ENCODE measurements at regions not wholly inside any gene's neighbourhood (a gene's known extent, or its start where the extent isn't known, plus 50 kb on each side); places are given as distances from the start of the nearest gene placed in this dataset.

DNA sequence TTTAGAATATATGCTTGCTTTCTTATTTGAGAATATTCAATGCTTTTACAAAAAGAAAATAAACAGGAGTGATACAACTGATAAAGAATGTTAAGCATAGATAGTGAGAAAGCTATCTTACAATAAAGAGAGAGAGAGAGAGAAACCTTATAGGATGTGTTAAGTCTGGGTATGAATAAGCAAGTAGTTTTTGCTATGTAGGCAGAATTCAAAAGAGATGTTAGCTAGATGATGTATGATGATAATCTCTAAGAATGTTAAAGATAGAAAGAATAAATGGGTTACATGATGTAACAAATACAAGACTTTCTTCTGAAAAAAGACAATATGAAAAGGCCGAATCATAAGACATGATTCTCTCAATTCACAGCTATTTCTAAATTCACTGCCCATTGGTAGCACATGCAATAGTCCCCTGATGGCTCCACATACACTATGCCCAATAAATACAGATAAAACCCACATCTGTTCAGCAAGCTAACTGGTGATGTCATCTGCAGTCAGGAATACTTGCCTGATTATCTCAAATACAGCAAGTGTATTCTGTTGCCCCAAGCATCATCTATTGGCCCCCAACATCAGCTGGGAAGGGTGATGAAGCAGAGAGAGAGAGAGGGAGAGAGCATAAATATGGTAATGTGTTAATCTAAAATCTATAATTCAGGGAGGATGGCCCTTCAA lies 169.2 kb upstream of the LYSMD4 start:
- Mint-ChIP-seq H3K36me3 (ENCODE audit: low read depth, unreplicated experiment) (peaks cover 6% of the 10 kb centered on the region), H3K4me3 (ENCODE audit: unreplicated experiment) (no peak overlapping the region), H3K27ac (ENCODE audit: unreplicated experiment) (no peak overlapping the region), H3K27me3 (ENCODE audit: unreplicated experiment) (no peaks in the 10 kb centered on the region), H3K4me1 (ENCODE audit: unreplicated experiment) (no peaks in the 10 kb centered on the region), H3K9me3 (ENCODE audit: unreplicated experiment) (no peaks in the 10 kb centered on the region)
- no peak for DNase-seq (ENCODE audit: low spot score)
- TF ChIP-seq, protein P1, sequence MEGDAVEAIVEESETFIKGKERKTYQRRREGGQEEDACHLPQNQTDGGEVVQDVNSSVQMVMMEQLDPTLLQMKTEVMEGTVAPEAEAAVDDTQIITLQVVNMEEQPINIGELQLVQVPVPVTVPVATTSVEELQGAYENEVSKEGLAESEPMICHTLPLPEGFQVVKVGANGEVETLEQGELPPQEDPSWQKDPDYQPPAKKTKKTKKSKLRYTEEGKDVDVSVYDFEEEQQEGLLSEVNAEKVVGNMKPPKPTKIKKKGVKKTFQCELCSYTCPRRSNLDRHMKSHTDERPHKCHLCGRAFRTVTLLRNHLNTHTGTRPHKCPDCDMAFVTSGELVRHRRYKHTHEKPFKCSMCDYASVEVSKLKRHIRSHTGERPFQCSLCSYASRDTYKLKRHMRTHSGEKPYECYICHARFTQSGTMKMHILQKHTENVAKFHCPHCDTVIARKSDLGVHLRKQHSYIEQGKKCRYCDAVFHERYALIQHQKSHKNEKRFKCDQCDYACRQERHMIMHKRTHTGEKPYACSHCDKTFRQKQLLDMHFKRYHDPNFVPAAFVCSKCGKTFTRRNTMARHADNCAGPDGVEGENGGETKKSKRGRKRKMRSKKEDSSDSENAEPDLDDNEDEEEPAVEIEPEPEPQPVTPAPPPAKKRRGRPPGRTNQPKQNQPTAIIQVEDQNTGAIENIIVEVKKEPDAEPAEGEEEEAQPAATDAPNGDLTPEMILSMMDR (IDR thresholded peaks at IDR 0.05; ENCODE audit: unreplicated experiment) = no peak

DNA sequence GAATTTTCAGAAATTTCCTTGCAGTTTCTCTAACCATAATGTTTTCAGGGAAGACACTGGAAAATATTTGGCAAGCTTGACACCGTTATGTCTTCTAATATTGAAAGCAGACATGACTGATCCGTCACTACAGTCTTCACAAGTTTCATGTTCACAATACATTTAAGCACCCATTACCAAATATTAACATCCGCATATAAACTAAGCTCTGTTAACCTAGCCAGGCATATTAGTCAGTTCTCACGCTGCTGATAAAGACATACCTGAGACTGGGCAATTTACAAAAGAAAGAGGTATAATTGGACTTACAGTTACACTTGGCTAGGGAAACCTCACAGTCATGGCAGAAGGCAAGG lies 162.7 kb upstream of the LYSMD4 start:
- Mint-ChIP-seq H3K27me3 (ENCODE audit: unreplicated experiment) (no peaks in the 10 kb centered on the region), H3K4me1 (ENCODE audit: unreplicated experiment) (no peaks in the 10 kb centered on the region), H3K4me3 (ENCODE audit: unreplicated experiment) (no peak overlapping the region), H3K9me3 (ENCODE audit: unreplicated experiment) (no peaks in the 10 kb centered on the region), H3K27ac (ENCODE audit: unreplicated experiment) (no peak overlapping the region), H3K36me3 (ENCODE audit: low read depth, unreplicated experiment) (peaks cover 6% of the 10 kb centered on the region)
- TF ChIP-seq, protein P1 (IDR thresholded peaks at IDR 0.05; ENCODE audit: unreplicated experiment) = no peak
- no peak for DNase-seq (ENCODE audit: low spot score)

DNA sequence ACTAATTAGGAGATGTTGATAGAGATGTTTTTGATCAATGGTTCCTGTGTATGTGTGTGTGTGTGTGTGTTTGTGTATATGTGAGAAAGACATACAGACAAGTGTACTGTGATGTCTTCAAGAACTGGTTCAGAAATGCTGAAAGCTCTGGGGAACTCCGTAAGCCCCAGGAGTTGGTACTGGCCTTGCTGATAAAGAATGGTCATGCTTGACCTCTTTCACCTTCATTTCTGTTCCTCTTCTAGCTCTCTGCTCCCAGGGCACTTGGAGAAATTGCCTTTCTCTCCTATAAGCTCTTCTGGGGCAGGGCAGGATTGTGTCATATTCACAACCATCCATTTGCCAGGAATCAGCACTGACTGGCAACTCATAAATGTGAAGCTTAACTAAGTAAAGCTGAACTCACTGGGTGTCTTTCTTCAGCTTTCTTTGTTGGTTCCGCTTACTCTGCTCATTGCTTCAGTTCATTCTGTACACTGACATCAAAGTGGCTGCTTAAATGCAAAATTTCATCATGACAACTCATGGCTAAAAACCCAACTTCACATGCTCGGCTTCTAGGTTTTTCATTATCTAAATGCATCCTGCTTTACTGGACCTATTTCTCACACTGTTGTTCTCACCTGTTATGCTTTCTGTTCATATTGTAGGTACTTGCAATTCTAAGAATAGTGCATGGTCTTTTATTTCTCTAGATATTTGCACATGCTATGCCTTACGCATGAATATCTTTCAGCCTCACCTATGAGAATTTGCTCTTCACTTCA lies 162.1 kb upstream of the LYSMD4 start:
- Mint-ChIP-seq H3K36me3 (ENCODE audit: low read depth, unreplicated experiment) (peaks cover 6% of the 10 kb centered on the region), H3K27me3 (ENCODE audit: unreplicated experiment) (no peaks in the 10 kb centered on the region), H3K4me3 (ENCODE audit: unreplicated experiment) (no peak overlapping the region), H3K27ac (ENCODE audit: unreplicated experiment) (no peak overlapping the region), H3K4me1 (ENCODE audit: unreplicated experiment) (no peaks in the 10 kb centered on the region), H3K9me3 (ENCODE audit: unreplicated experiment) (no peaks in the 10 kb centered on the region)
- DNase-seq (ENCODE audit: low spot score) = no peak
- TF ChIP-seq, protein P1 (IDR thresholded peaks at IDR 0.05; ENCODE audit: unreplicated experiment) = no peak

DNA sequence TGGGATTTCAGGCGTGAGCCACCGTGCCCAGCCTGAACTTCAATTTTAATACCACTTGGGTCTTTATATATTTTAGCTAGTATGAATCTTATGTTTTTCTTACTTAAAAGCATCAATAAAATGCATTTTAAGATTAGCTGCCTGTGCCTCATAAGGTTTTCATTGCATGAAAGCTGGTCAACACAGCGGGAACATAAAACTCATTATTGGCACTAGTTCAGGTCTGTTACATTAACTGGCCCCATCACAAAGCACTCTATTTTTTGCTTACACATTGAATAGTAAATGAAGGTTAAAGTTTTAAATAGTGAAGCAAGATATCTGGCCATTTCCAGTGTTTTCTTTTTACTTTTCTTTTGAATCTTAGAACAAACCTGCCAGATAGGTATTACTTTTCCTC lies 145.6 kb upstream of the LYSMD4 start:
- Mint-ChIP-seq H3K4me1 (ENCODE audit: unreplicated experiment) (no peaks in the 10 kb centered on the region), H3K9me3 (ENCODE audit: unreplicated experiment) (no peaks in the 10 kb centered on the region), H3K27me3 (ENCODE audit: unreplicated experiment) (no peaks in the 10 kb centered on the region), H3K36me3 (ENCODE audit: low read depth, unreplicated experiment) (no peaks in the 10 kb centered on the region), H3K27ac (ENCODE audit: unreplicated experiment) (no peak overlapping the region), H3K4me3 (ENCODE audit: unreplicated experiment) (no peak overlapping the region)
- no peak for DNase-seq (ENCODE audit: low spot score)
- TF ChIP-seq, protein P1 (IDR thresholded peaks at IDR 0.05; ENCODE audit: unreplicated experiment) = no peak

DNA sequence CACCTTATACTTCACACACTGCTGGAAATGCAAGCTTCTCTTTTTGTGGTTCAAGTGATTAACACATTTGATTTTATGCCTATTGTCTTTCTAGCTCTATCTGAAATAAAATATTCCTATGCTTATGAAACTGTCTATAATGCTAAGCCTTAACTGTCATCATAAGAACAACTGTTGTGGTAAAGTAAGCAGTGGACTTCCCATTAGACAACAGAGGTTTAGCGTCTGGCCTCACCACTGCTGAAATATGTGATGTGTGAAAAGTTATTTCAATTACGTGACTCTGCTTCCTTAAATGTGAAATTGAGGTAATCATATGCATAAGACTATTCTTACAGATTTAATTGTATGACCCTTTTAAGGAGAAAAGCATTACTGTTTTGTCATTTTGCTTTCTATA lies 140.2 kb upstream of the LYSMD4 start:
- Mint-ChIP-seq H3K27ac (ENCODE audit: unreplicated experiment) (no peak overlapping the region), H3K36me3 (ENCODE audit: low read depth, unreplicated experiment) (no peaks in the 10 kb centered on the region), H3K4me1 (ENCODE audit: unreplicated experiment) (no peaks in the 10 kb centered on the region), H3K27me3 (ENCODE audit: unreplicated experiment) (no peaks in the 10 kb centered on the region), H3K4me3 (ENCODE audit: unreplicated experiment) (no peak overlapping the region), H3K9me3 (ENCODE audit: unreplicated experiment) (no peaks in the 10 kb centered on the region)
- no peak for DNase-seq (ENCODE audit: low spot score)
- TF ChIP-seq, protein P1 (IDR thresholded peaks at IDR 0.05; ENCODE audit: unreplicated experiment) = no peak

All from endothelial cell (in vitro differentiated cells).